MM.1S (cell line): ENCODE measurements at regions not wholly inside any gene's neighbourhood (a gene's known extent, or its start where the extent isn't known, plus 50 kb on each side); places are given as distances from the start of the nearest gene placed in this dataset.
"Not testable (repeated sequence)": the region's sequence is repeated elsewhere in the genome, so short reads cannot be mapped to it uniquely, and the experiment has no call there.

Experiments
- DNase-seq: peaks from one replicate; pipeline ENCODE4 v3.0.0-alpha.2; 2015
- H2AFZ ChIP-seq: fragments of 300-600 bp; sonication (generic); 2 replicates; pipeline ENCODE4 v1.6.0; 2016; ENCODE audit warnings: antibody characterized with exemption, low read length
- H3F3A ChIP-seq: fragments of 300-600 bp; sonication (generic); 2 replicates; pipeline ENCODE4 v1.6.1; 2016; ENCODE audit warnings: mild to moderate bottlenecking, antibody characterized with exemption, low read length, moderate library complexity, mixed read lengths; ENCODE audit not compliant: insufficient read depth
- H3K27ac ChIP-seq: fragments of 300-600 bp; sonication (generic); 2 replicates; pipeline ENCODE4 v1.5.1; 2016; ENCODE audit warnings: mild to moderate bottlenecking, low read length
- H3K27me3 ChIP-seq: fragments of 300-600 bp; sonication (generic); replicated peaks from 2 replicates; pipeline ENCODE4 v1.6.0; 2016; ENCODE audit warnings: low read length; ENCODE audit not compliant: insufficient read depth
- H3K36me3 ChIP-seq: fragments of 300-600 bp; sonication (generic); replicated peaks from 2 replicates; pipeline ENCODE4 v1.6.1; 2016; ENCODE audit warnings: mild to moderate bottlenecking, low read length, mixed read lengths; ENCODE audit not compliant: insufficient read depth
- H3K4me1 ChIP-seq: fragments of 300-600 bp; sonication (generic); 2 replicates; pipeline ENCODE4 v1.6.1; 2016; ENCODE audit warnings: low read length, mixed read lengths
- H3K4me2 ChIP-seq: fragments of 300-600 bp; sonication (generic); 2 replicates; pipeline ENCODE4 v1.6.0; 2016; ENCODE audit warnings: low read depth, low read length
- H3K4me3 ChIP-seq: fragments of 300-600 bp; sonication (generic); 2 replicates; pipeline ENCODE4 v1.5.1; 2016; ENCODE audit warnings: low read length, mixed read lengths
- H3K79me2 ChIP-seq: fragments of 300-600 bp; sonication (generic); 2 replicates; pipeline ENCODE4 v1.6.1; 2016; ENCODE audit warnings: mixed run types, low read length, mixed read lengths
- H3K9ac ChIP-seq: fragments of 300-600 bp; sonication (generic); 2 replicates; pipeline ENCODE4 v1.6.1; 2016; ENCODE audit warnings: low read length, mixed read lengths
- H3K9me2 ChIP-seq: fragments of 300-600 bp; sonication (generic); replicated peaks from 2 replicates; pipeline ENCODE4 v1.6.1; 2016; ENCODE audit warnings: mild to moderate bottlenecking, low read length, mixed read lengths; ENCODE audit not compliant: insufficient read depth
- H3K9me3 ChIP-seq: fragments of 300-600 bp; sonication (generic); replicated peaks from 2 replicates; pipeline ENCODE4 v1.6.1; 2016; ENCODE audit warnings: mild to moderate bottlenecking, low read length, mixed read lengths; ENCODE audit not compliant: insufficient read depth
- H4K20me1 ChIP-seq: fragments of 300-600 bp; sonication (generic); 2 replicates; pipeline ENCODE4 v1.6.1; 2016; ENCODE audit warnings: mild to moderate bottlenecking, low read length, moderate library complexity, mixed read lengths; ENCODE audit not compliant: insufficient read depth
- CTCF ChIP-seq: fragments of 300-600 bp; sonication (generic); IDR thresholded peaks from 2 replicates; pipeline ENCODE4 v1.5.1; 2016; ENCODE audit warnings: antibody characterized with exemption, low read length, mixed read lengths
- EZH2 ChIP-seq: fragments of 300-600 bp; sonication (generic); optimal IDR thresholded peaks from 2 replicates; pipeline ENCODE3; 2017; ENCODE audit warnings: low read depth, mild to moderate bottlenecking, antibody characterized with exemption, low read length, mixed read lengths
- EZH2phosphoT487 ChIP-seq: fragments of 300-600 bp; sonication (generic); IDR thresholded peaks from 2 replicates; pipeline ENCODE4 v1.6.1; 2018; ENCODE audit warnings: antibody characterized with exemption, low read length

GRCh38 chr10:124168581-124168980 lies 75.2 kb upstream of the CHST15 start:
- H3K79me2 ChIP-seq = no peaks in the 10 kb centered on the region
- no peaks in the 10 kb centered on the region for H3K9me2 ChIP-seq
- no peaks in the 10 kb centered on the region for H3F3A ChIP-seq
- H4K20me1 ChIP-seq = no peaks in the 10 kb centered on the region
- H3K27me3 ChIP-seq = no peaks in the 10 kb centered on the region
- no peak for DNase-seq
- no peaks in the 10 kb centered on the region for H3K36me3 ChIP-seq
- H3K9ac ChIP-seq = no peak overlapping the region
- H3K9me3 ChIP-seq = no peaks in the 10 kb centered on the region
- no peak for TF ChIP-seq EZH2phosphoT487
- TF ChIP-seq CTCF = no peak
- no peak for TF ChIP-seq EZH2
- no peak overlapping the region for H3K4me2 ChIP-seq
- no peaks in the 10 kb centered on the region for H3K4me1 ChIP-seq
- H3K27ac ChIP-seq = no peak overlapping the region
- no peak overlapping the region for H3K4me3 ChIP-seq
- H2AFZ ChIP-seq = no peak overlapping the region

GRCh38 chr10:124167925-124168324 lies 74.5 kb upstream of the CHST15 start:
- not testable (repeated sequence) for H3K4me3 ChIP-seq, H3K9me2 ChIP-seq

GRCh38 chr10:124166431-124167125 lies 73.2 kb upstream of the CHST15 start:
- Histone ChIP-seq H3K4me1 (no peaks in the 10 kb centered on the region), H3F3A (no peaks in the 10 kb centered on the region), H4K20me1 (no peaks in the 10 kb centered on the region), H3K4me3 (no peak overlapping the region), H3K27me3 (no peaks in the 10 kb centered on the region), H3K4me2 (no peak overlapping the region), H3K27ac (no peak overlapping the region), H3K9ac (no peak overlapping the region), H3K36me3 (no peaks in the 10 kb centered on the region), H3K9me3 (no peaks in the 10 kb centered on the region), H3K79me2 (no peaks in the 10 kb centered on the region), H3K9me2 (no peaks in the 10 kb centered on the region), H2AFZ (no peak overlapping the region)
- no peak for TF ChIP-seq CTCF
- TF ChIP-seq EZH2phosphoT487 = no peak
- TF ChIP-seq EZH2 = no peak
- no peak for DNase-seq

More at GRCh38 chr10:124167925-124168324, 74.5 kb upstream of the CHST15 start:
- H3K4me2 ChIP-seq, H3F3A ChIP-seq, H3K27me3 ChIP-seq, H4K20me1 ChIP-seq, H3K36me3 ChIP-seq, H3K79me2 ChIP-seq, H2AFZ ChIP-seq, DNase-seq, H3K27ac ChIP-seq, H3K9ac ChIP-seq, H3K9me3 ChIP-seq, H3K4me1 ChIP-seq: not testable (repeated sequence)

GRCh38 chr10:124165827-124166226 lies 72.4 kb upstream of the CHST15 start:
- H3K36me3 ChIP-seq = no peaks in the 10 kb centered on the region
- H3K4me2 ChIP-seq = no peak overlapping the region
- H3K9me3 ChIP-seq = no peaks in the 10 kb centered on the region
- no peaks in the 10 kb centered on the region for H4K20me1 ChIP-seq
- no peaks in the 10 kb centered on the region for H3K9me2 ChIP-seq
- H3K4me3 ChIP-seq = no peak overlapping the region
- no peaks in the 10 kb centered on the region for H3K79me2 ChIP-seq
- H3K27ac ChIP-seq = no peak overlapping the region
- no peaks in the 10 kb centered on the region for H3K27me3 ChIP-seq
- H2AFZ ChIP-seq = no peak overlapping the region
- TF ChIP-seq EZH2 (no peak), EZH2phosphoT487 (no peak), CTCF (no peak)
- no peak for DNase-seq
- H3F3A ChIP-seq = no peaks in the 10 kb centered on the region
- no peak overlapping the region for H3K9ac ChIP-seq
- no peaks in the 10 kb centered on the region for H3K4me1 ChIP-seq
